Keratinocyte (primary cell): ENCODE measurements at regions not wholly inside any gene's neighbourhood (a gene's known extent, or its start where the extent isn't known, plus 50 kb on each side); places are given as distances from the start of the nearest gene placed in this dataset.
A peak's percentile ranks its signal among the peaks of the same experiment; 100 is the strongest.

Source experiments
- DNase-seq: peaks from one replicate; pipeline ENCODE4 v3.0.0-alpha.2; 2011; ENCODE audit warnings: low read depth, missing footprints, low spot score
- FAIRE-seq: peaks from 2 replicates; lab custom pipeline; 2011; peaks lifted over from hg19 to GRCh38; lab: Jason Lieb, UNC
- H2AFZ ChIP-seq: 2 replicates; pipeline ENCODE4 v1.6.0; 2012; ENCODE audit warnings: low read length, control low read depth, inconsistent platforms; ENCODE audit not compliant: control insufficient read depth
- H3K27ac ChIP-seq: 2 replicates; pipeline ENCODE4 v1.5.1; 2011; ENCODE audit warnings: low read length; ENCODE audit not compliant: control insufficient read depth, insufficient read depth
- H3K27me3 ChIP-seq: 3 replicates; pipeline ENCODE4 v1.6.0; 2011; ENCODE audit warnings: low read length; ENCODE audit not compliant: control insufficient read depth, insufficient read depth; ENCODE audit errors: extremely low read depth
- H3K36me3 ChIP-seq, 2 experiments: 2 replicates in 1 of 2; 3 replicates in 1 of 2; pipeline ENCODE4 v1.5.1; 2011; ENCODE audit warnings: low read length in 2 of 2, mild to moderate bottlenecking in 1 of 2; ENCODE audit not compliant: control insufficient read depth in 2 of 2, insufficient read depth in 2 of 2; ENCODE audit errors: extremely low read depth in 1 of 2
- H3K4me1 ChIP-seq: 3 replicates; pipeline ENCODE4 v1.5.1; 2011; ENCODE audit warnings: low read length; ENCODE audit not compliant: control insufficient read depth, insufficient read depth; ENCODE audit errors: extremely low read depth
- H3K4me2 ChIP-seq: 3 replicates; pipeline ENCODE4 v1.6.0; 2011; ENCODE audit warnings: low read depth, low read length; ENCODE audit not compliant: control insufficient read depth, insufficient read depth; ENCODE audit errors: extremely low read depth
- H3K4me3 ChIP-seq, 3 experiments: fragments of 200-600 bp in 1 of 3; sonication (generic) in 1 of 3; 2 replicates in 2 of 3; 3 replicates in 1 of 3; pipeline ENCODE4 v1.5.1; 2011 to 2016; ENCODE audit warnings: low read length in 3 of 3, mild to moderate bottlenecking in 3 of 3, control low read depth in 2 of 3, inconsistent platforms in 1 of 3, low read depth in 1 of 3, mixed read lengths in 1 of 3, mixed run types in 1 of 3, moderate library complexity in 1 of 3; ENCODE audit not compliant: control insufficient read depth in 2 of 3, insufficient read depth in 2 of 3; ENCODE audit errors: extremely low read depth in 1 of 3
- H3K79me2 ChIP-seq: 2 replicates; pipeline ENCODE4 v1.6.0; 2012; ENCODE audit warnings: low read length; ENCODE audit not compliant: control insufficient read depth, insufficient read depth
- H3K9ac ChIP-seq: 3 replicates; pipeline ENCODE4 v1.6.0; 2011; ENCODE audit warnings: low read length; ENCODE audit not compliant: control insufficient read depth, insufficient read depth; ENCODE audit errors: extremely low read depth
- H3K9me1 ChIP-seq: 3 replicates; pipeline ENCODE4 v1.6.0; 2011; ENCODE audit warnings: low read length; ENCODE audit not compliant: control insufficient read depth, insufficient read depth; ENCODE audit errors: extremely low read depth
- H3K9me3 ChIP-seq: 2 replicates; pipeline ENCODE4 v1.5.1; 2012; ENCODE audit warnings: low read depth, low read length; ENCODE audit not compliant: control insufficient read depth
- H4K20me1 ChIP-seq: 3 replicates; pipeline ENCODE4 v1.6.0; 2011; ENCODE audit warnings: low read length; ENCODE audit not compliant: control insufficient read depth, insufficient read depth; ENCODE audit errors: extremely low read depth
- CTCF ChIP-seq, 3 experiments: IDR thresholded peaks in 1 of 3; conservative IDR thresholded peaks in 1 of 3; optimal IDR thresholded peaks in 1 of 3; 2 replicates in 2 of 3; 3 replicates in 1 of 3; pipeline versions ENCODE3 to v1.5.1; 2011; ENCODE audit warnings: low read length in 3 of 3, mild to moderate bottlenecking in 3 of 3, moderate library complexity in 2 of 3, control low read depth in 1 of 3, inconsistent platforms in 1 of 3; ENCODE audit not compliant: insufficient read depth in 2 of 3; ENCODE audit errors: extremely low read depth in 1 of 3
- EZH2 ChIP-seq: IDR thresholded peaks from one replicate; pipeline ENCODE4 v1.6.1; 2012; ENCODE audit warnings: inconsistent platforms, mild to moderate bottlenecking, low read length, moderate library complexity
- dilution Hi-C: fragments of 300-500 bp; cut with MboI; formaldehyde crosslinking; loops from one replicate; pipeline ENCODE4 v1.7.0; 2020; ENCODE audit warnings: low sequenced_read_pairs; ENCODE audit not compliant: extremely low pct_ligation_motif_present

DNA sequence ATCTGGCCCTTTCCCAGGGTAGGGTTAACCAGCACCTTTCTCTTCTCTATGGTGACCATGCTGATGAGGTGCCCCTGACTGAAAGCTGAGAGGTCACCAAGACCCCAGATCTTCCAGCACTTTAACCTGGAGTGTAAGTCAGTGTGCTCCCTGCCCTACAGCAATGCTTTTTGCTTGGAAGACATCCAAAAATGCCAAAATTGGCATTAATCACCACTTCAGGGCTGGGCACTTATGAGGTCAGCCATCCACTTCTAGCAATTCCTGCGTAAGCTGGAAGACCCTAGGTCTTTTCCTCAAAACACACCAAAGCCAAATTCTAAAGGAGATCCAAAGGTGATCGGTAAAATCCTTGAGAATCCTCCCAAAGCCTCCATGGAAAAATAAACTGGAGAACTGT, 81.2 kb upstream of the LOC128125822 start:
- Histone ChIP-seq H3K9me3 (no peaks in the 10 kb centered on the region), H3K4me3 (no peak overlapping the region), H3K4me1 (no peaks in the 10 kb centered on the region), H3K9me1 (no peaks in the 10 kb centered on the region), H4K20me1 (no peaks in the 10 kb centered on the region), H3K27ac (no peak overlapping the region), H3K9ac (no peak overlapping the region), H3K4me2 (no peak overlapping the region), H3K36me3 (no peaks in the 10 kb centered on the region), H3K79me2 (no peaks in the 10 kb centered on the region), H2AFZ (no peak overlapping the region), H3K27me3 (no peaks in the 10 kb centered on the region)
- dilution Hi-C loops: no loop called here
- DNase-seq (no peak), FAIRE-seq (no peak)
- TF ChIP-seq CTCF (optimal IDR thresholded peaks at IDR 0.05 in 1 of 3, IDR thresholded peaks at IDR 0.05 in 1 of 3, conservative IDR thresholded peaks at IDR 0.05 in 1 of 3; ENCODE audit: extremely low read depth in 1 of 3, insufficient read depth in 2 of 3, low read length in 3 of 3): no peak
- TF ChIP-seq EZH2: no peak

DNA sequence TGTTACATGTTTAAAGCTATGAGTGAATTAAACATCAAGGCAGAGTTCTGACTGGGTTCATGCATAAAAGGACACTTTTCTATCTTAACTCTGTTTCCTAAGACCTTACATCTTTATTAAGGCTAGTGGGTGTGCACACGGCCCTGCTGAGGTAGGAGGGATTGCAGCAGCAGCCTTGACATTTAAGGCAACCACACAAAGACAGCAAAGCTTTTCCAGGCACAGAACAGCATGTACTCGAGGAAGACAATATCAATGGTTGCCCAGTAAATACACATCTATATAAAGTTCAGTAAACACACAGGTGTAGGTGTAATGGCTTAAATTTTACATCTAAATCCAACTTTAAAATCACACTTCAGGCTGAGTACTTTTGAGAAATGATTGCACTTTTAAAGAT, 79.8 kb upstream of the LOC128125822 start:
- Histone ChIP-seq H3K27ac (no peak overlapping the region), H3K9me1 (no peaks in the 10 kb centered on the region), H3K79me2 (no peaks in the 10 kb centered on the region), H3K9me3 (no peaks in the 10 kb centered on the region), H3K36me3 (no peaks in the 10 kb centered on the region), H3K9ac (no peak overlapping the region), H3K4me2 (no peak overlapping the region), H3K27me3 (no peaks in the 10 kb centered on the region), H2AFZ (no peak overlapping the region), H4K20me1 (no peaks in the 10 kb centered on the region), H3K4me1 (no peaks in the 10 kb centered on the region), H3K4me3 (no peak overlapping the region)
- TF ChIP-seq EZH2 (no peak), CTCF (optimal IDR thresholded peaks at IDR 0.05 in 1 of 3, IDR thresholded peaks at IDR 0.05 in 1 of 3, conservative IDR thresholded peaks at IDR 0.05 in 1 of 3; ENCODE audit: extremely low read depth in 1 of 3, insufficient read depth in 2 of 3, low read length in 3 of 3) (no peak)
- dilution Hi-C loops: no loop called here
- DNase-seq (no peak), FAIRE-seq (peak; percentile 29)
